Neutrophil (primary cell): ENCODE measurements at regions not wholly inside any gene's neighbourhood (a gene's known extent, or its start where the extent isn't known, plus 50 kb on each side); places are given as distances from the start of the nearest gene placed in this dataset.

Experiments used
- H3K27ac ChIP-seq: fragments of 200-600 bp; sonication (generic); 2 replicates; pipeline ENCODE4 v1.5.1; 2016; ENCODE audit warnings: mild to moderate bottlenecking, moderate library complexity
- H3K27me3 ChIP-seq: fragments of 200-600 bp; sonication (generic); 2 replicates; pipeline ENCODE4 v1.6.0; 2016; ENCODE audit warnings: mild to moderate bottlenecking
- H3K36me3 ChIP-seq: fragments of 200-600 bp; sonication (generic); 2 replicates; pipeline ENCODE4 v1.5.1; 2017
- H3K4me1 ChIP-seq, 2 experiments: fragments of 200-600 bp in 1 of 2; sonication (generic) in 1 of 2; 1 replicate in 1 of 2; 2 replicates in 1 of 2; pipeline versions ENCODE4 v1.5.1 to v1.6.1; 2013 to 2016; ENCODE audit warnings: low read depth in 1 of 2, low read length in 1 of 2, mild to moderate bottlenecking in 1 of 2, moderate library complexity in 1 of 2; ENCODE audit not compliant: control insufficient read depth in 1 of 2, insufficient read depth in 1 of 2
- H3K4me3 ChIP-seq, 2 experiments: fragments of 200-600 bp in 1 of 2; sonication (generic) in 1 of 2; 1 replicate in 1 of 2; 2 replicates in 1 of 2; pipeline ENCODE4 v1.5.1; 2013 to 2016; ENCODE audit warnings: low read depth in 1 of 2, low read length in 1 of 2, mild to moderate bottlenecking in 1 of 2, moderate library complexity in 1 of 2
- H3K9me3 ChIP-seq: fragments of 200-600 bp; sonication (generic); 2 replicates; pipeline ENCODE4 v1.5.1; 2016
- TF ChIP-seq, protein P1 (sequence below): fragments of 200-600 bp; sonication (generic); IDR thresholded peaks from 2 replicates; pipeline ENCODE4 v1.5.1; 2016; ENCODE audit warnings: antibody characterized with exemption

DNA sequence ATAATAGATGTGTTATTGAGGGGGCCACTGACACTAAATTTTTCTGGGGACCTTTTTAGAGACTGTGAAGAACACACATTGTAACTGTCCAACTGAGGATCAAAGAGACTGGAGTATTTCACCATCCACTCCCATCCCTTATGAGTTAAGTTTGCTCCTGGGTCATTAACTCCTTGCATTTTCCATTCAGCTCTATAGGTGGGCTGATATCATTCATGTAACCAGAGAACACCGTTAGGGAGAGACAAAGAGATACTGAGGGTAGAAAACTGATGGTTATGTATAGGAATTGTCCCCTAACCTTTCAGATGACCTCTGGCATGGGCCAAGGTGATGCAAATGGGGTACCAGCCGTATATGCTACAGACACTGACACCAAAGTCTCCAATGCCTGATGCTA lies 142.4 kb upstream of the TLR4 start:
- H3K4me3 ChIP-seq: no peak overlapping the region
- H3K36me3 ChIP-seq: no peaks in the 10 kb centered on the region
- H3K27me3 ChIP-seq: no peaks in the 10 kb centered on the region
- H3K4me1 ChIP-seq: no peaks in the 10 kb centered on the region
- H3K27ac ChIP-seq: no peak overlapping the region
- TF ChIP-seq, protein P1, sequence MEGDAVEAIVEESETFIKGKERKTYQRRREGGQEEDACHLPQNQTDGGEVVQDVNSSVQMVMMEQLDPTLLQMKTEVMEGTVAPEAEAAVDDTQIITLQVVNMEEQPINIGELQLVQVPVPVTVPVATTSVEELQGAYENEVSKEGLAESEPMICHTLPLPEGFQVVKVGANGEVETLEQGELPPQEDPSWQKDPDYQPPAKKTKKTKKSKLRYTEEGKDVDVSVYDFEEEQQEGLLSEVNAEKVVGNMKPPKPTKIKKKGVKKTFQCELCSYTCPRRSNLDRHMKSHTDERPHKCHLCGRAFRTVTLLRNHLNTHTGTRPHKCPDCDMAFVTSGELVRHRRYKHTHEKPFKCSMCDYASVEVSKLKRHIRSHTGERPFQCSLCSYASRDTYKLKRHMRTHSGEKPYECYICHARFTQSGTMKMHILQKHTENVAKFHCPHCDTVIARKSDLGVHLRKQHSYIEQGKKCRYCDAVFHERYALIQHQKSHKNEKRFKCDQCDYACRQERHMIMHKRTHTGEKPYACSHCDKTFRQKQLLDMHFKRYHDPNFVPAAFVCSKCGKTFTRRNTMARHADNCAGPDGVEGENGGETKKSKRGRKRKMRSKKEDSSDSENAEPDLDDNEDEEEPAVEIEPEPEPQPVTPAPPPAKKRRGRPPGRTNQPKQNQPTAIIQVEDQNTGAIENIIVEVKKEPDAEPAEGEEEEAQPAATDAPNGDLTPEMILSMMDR: no peak
- H3K9me3 ChIP-seq: no peaks in the 10 kb centered on the region

DNA sequence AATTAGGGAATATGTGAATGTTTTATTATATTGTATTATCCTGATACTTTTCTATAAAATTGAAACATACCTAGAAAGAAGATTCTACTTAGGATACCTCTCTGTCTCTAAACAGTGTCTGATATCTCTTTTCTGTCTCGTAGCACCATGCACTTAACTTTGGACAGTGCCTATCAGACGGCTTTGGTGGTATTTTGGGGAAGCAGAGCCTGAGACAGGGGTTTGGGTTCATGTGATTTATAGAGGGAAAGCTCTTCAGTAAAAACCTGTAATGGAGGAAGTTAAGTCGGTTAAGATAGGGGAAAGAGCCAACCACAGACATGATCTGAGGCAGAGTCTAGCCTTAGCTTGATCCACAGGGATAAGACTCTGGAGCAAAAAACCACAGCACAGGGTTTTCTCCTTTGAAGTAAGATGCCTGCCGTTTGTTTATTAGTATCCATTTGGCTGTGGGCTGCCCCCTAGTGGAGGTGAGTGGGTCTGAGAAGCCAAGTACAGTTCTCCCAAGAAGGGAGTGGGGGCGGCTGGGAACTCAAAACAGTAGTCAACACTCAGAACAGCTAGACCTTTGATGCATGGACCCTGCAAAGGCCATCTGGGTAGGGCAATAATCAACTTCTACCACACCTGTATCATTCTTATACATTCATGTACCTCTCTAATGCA lies 141.2 kb upstream of the ASTN2 start:
- Histone ChIP-seq H3K9me3 (no peaks in the 10 kb centered on the region), H3K27ac (no peak overlapping the region), H3K36me3 (no peaks in the 10 kb centered on the region), H3K4me1 (no peaks in the 10 kb centered on the region), H3K27me3 (no peaks in the 10 kb centered on the region), H3K4me3 (no peak overlapping the region)
- TF ChIP-seq, protein P1: no peak

DNA sequence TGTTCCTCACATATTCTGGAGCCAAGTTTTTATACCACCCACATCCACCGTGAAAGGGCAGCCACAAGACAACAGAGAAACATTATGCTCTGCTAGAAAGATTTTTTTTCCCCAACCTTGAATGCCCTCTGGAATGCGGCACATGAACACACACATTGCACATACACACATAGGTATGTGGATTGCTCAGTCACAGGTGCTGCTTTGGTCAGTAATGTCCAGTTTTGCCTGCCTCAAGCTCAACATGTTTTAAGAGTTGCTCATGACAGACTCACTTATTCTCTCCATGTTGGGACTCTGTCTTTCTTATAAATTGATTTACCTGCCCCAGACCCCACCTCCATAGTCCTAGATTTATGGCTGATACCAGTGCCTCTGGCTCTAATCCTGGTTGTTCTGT lies 138.0 kb upstream of the ASTN2 start:
- TF ChIP-seq, protein P1: no peak
- no peaks in the 10 kb centered on the region for H3K36me3 ChIP-seq
- H3K27ac ChIP-seq: no peak overlapping the region
- no peak overlapping the region for H3K4me3 ChIP-seq
- no peaks in the 10 kb centered on the region for H3K9me3 ChIP-seq
- H3K27me3 ChIP-seq: peaks cover 5% of the 10 kb centered on the region
- no peaks in the 10 kb centered on the region for H3K4me1 ChIP-seq

DNA sequence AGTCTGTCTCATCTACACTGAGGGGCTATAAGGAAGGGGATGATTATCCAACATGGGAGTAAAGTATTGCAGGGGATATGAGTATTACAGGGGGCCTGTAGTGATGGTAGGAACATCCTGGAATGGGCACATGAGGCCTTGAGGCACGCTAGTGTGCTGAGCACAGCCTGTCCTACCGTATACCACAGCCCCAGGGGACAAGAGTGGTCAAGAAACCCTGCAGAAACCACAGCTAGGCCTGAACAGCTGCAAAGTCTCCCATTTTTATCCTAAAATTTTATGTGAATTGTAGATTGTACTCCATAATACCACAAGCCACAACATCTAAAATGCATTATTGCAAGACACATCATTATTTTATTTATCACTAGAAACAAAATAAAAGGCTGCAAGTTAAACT lies 136.3 kb upstream of the ASTN2 start:
- TF ChIP-seq, protein P1: no peak

DNA sequence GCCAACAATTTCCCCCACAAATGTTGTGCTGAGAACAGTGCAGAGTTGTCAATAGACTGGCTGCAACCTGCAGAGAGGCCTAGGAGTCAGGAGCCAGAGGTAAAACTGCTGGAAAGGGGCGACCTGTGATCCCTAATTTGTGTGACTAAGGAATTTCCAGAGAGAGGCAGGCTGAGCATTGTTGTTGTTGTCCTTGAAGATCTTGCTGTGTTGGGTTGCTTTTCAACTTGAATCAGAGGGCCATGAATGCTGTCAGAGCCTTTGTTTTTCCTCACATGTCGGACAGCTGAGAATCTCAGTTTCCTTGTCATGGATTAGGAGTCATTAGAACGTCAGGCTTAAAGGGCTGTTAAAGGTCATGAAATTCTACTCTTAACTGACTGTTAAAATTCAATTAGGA lies 134.6 kb upstream of the ASTN2 start:
- no peak overlapping the region for H3K27ac ChIP-seq
- TF ChIP-seq, protein P1: no peak
- no peaks in the 10 kb centered on the region for H3K4me1 ChIP-seq
- peaks cover 21% of the 10 kb centered on the region for H3K27me3 ChIP-seq
- no peaks in the 10 kb centered on the region for H3K9me3 ChIP-seq
- no peak overlapping the region for H3K4me3 ChIP-seq
- no peaks in the 10 kb centered on the region for H3K36me3 ChIP-seq

More for the DNA sequence above, 136.3 kb upstream of the ASTN2 start:
- Histone ChIP-seq H3K4me3 (no peak overlapping the region), H3K4me1 (no peaks in the 10 kb centered on the region), H3K9me3 (no peaks in the 10 kb centered on the region), H3K36me3 (no peaks in the 10 kb centered on the region), H3K27ac (no peak overlapping the region), H3K27me3 (peaks cover 21% of the 10 kb centered on the region)

DNA sequence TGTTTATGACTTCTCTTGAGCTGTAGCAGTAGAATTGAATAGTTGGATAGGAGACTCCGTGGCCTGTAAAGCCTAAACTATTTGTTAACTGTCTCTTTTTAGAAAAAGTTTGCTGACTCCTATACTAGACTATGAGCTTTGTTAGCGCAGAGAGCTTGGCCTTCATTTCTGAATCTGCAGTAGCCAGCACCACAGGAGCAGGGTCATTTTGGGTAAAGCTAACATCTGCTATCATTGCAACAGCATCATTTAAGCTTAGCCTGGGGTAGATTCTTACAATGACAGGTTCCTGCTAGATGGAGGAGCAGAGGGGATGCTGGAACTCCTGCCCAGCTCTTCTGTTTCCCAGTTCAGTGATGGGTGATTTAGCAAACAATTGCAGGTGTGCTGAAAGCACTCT lies 133.7 kb upstream of the ASTN2 start:
- TF ChIP-seq, protein P1: no peak
- Histone ChIP-seq H3K27me3 (peaks cover 21% of the 10 kb centered on the region), H3K4me1 (no peaks in the 10 kb centered on the region), H3K4me3 (no peak overlapping the region), H3K9me3 (no peaks in the 10 kb centered on the region), H3K36me3 (no peaks in the 10 kb centered on the region), H3K27ac (no peak overlapping the region)
